ENCODE measurements at regions not wholly inside any gene's neighbourhood (a gene's known extent, or its start where the extent isn't known, plus 50 kb on each side); places are given as distances from the start of the nearest gene placed in this dataset.

DNA sequence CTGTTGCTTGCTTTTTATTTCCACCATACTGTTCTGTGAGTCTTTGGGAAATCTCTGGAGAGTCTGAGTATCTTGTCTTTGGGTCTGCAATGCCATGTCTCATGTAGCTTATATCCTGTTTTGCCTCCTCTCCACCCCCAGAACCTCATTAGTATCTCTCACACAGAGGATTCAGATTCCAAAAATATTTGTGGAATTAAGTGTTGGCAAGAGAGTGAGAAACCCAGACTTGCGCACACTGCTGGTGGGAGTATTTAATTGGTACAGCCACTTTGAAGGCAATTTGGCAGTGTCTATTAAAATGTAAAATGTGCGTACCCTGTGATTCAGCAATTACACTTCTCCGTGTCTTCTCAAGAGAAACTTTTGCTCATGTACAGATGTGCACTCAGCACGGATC is 68.6 kb downstream of the ZNF621 start:
- DNase-seq (ENCODE audit: low spot score): no peak

DNA sequence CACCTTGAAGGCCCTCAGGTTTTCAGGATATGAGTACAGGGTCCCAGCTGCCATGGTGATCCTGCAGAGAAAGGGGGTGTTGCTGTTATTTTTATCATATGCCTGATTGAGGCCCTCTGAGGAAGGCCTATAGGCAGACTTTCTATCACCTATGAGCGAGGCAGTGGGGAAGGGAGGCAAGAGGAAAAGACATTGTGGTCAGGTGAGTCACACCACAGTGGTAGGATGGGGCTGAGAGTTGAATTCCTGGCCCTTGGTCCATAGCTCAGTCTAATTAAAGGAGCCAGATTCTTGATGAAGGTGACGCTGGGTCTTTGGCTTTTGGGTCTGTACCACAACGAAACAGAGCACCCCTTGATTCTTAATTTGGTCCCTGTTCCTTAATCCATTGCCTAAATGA is 72.7 kb downstream of the ZNF621 start:
- DNase-seq (ENCODE audit: low spot score): no peak

GRCh38 chr3:40598338-40598737 is 73.6 kb downstream of the ZNF621 start:
- no peak for DNase-seq (ENCODE audit: low spot score)

DNA sequence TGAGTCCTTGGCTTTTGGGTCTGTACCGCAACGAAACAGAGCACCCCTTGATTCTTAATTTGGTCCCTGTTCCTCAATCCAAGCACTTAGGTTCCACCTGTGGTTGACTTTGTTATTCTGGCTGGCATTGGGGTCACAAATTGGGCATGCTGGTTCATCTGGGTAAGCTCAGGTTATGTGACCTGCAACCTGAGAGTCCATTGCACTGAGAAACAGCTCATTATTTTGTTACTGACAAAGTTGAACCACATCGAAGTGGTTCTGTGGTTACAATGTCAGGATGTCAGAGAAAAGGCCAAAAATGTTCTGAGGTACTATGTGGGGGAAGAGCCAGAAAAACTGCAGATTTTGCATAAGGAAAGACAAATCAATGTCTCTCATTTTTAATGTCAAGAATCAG is 74.2 kb downstream of the ZNF621 start:
- no peak for DNase-seq (ENCODE audit: low spot score)

DNA sequence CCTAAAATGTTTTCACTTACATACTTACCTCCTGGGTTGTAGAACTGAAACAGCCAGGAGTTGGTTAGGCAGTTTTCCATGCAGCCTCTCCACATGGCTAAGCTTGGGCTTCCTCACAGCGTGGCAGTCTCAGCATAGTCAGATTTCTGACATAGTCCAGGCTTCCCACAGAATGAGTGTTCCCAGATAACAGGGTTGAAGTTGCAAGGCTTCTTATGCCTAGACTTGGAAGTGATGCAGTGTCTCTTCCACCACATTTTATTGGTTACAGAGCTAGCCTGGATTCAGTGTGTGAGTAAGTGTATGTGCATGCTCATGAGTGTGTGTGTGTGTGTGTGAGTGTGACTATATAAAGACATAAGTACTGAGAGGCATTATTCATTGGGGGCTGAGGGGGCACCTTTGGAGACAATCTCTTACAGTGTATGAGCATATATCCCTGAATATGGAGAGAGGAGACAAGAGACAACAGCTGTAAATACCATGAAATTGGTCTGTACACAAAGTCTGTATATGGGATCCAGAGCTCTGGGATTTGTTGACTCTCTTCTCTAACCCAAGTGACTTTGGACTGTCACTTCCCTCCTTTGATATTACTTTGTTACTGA is 78.1 kb downstream of the ZNF621 start:
- DNase-seq (ENCODE audit: low spot score): no peak

DNA sequence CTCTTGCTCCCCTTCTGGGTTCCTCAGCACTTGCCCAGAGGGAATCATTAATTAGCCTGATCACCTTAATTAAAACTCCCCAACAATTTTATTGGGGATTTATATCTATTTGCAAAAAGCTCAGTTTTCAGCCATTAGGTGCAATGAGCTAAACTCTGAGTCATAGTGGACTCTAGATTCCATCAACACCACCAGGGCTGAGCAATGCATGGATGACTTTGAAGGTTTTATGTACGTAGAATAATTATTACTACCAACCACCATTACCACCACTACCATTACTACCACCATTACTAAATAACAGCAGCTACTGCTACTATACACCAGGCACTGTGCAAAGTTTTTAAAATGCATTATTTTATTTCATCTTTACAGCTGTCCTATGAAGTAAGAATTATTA is 81.2 kb downstream of the ZNF621 start:
- no peak for DNase-seq (ENCODE audit: low spot score)

DNA sequence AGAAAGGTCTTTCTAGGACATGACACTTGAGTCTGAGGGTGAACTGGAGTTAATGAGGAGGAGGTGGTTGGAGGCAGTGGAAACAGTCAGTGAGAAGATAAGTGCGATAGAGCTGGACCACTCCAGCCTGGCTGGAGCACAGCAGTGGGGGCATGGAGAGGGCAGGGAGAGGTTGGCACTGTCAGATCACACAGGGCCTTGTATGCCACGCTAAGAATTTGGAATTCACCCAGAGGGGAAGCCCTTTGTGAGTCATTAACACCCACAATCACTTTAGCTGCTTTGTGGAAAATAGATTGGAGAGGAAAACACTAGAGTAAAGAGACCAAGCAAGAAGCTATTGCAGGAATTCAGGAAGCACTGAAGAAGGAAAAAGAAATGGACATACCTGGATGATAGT is 83.3 kb downstream of the ZNF621 start:
- DNase-seq (ENCODE audit: low spot score): no peak

- no peak for DNase-seq (ENCODE audit: low spot score)
Measured at GRCh38 chr3:40613306-40613705, 88.5 kb downstream of the ZNF621 start.

DNA sequence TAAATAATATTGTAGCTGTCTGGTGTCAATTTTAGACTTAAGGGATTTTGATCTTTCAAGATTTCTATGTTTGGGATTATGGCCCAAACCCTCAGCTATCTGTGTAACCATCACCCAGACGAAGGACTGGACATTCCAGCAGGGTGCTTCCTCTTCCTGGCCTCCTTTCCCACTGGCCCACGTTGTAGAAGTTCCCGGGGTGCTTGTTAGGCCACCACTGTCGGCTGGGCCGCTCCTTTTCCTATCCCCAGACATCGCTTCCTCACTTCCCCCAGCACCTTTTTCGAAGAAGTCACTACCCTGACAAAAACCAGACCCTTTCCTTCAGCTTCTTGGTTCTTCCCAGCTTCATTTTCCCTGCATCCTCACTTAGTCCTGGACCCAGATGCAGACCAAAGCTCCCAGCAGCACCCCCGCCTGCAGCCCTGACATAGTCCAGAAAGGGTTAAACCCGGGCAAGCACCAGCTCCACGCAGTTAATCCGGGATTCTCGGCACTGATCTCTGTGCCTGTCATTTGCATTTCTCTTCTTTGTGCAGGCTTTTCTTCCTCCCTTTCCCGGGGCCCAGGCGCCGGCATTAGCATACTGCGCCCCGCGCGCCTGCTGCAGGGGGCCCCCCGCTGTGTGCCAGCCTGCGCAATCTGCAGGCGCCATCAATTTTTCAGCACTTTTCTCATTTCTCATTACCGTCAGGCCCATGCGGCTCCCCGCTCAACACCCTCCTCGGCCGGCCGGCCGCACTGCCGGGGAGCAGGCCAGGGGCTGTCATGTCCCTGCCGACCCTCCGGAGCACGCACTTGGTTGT is 90.6 kb downstream of the ZNF621 start:
- peak; percentile 76 for DNase-seq (ENCODE audit: low spot score)

GRCh38 chr3:40615918-40616819 is 91.4 kb downstream of the ZNF621 start:
- DNase-seq (ENCODE audit: low spot score): peak; percentile 12

GRCh38 chr3:40617084-40617483 is 92.3 kb downstream of the ZNF621 start:
- DNase-seq (ENCODE audit: low spot score): no peak

- DNase-seq (ENCODE audit: low spot score): no peak
Measured at GRCh38 chr3:40618158-40618557, 93.4 kb downstream of the ZNF621 start.

DNA sequence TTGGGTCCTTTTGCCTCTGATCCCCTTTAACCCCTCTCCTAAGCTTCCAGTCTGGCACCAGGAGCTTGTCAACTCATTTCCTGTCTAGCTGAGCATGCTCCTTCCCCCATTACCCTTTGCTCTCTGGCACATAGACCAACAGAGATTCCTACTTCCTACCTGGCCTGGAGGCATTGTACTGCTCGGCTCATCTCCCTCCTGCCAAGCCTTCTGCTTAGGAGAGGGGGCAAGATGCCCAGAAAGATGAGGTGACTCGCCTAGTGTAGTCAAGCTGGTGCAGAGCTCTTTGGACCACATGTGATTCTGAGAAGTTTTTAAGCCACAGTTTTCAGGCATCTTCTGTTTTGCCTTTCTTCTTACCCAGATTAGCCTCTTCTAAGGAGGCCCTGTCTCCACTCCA is 95.4 kb downstream of the ZNF621 start:
- no peak for DNase-seq (ENCODE audit: low spot score)

DNA sequence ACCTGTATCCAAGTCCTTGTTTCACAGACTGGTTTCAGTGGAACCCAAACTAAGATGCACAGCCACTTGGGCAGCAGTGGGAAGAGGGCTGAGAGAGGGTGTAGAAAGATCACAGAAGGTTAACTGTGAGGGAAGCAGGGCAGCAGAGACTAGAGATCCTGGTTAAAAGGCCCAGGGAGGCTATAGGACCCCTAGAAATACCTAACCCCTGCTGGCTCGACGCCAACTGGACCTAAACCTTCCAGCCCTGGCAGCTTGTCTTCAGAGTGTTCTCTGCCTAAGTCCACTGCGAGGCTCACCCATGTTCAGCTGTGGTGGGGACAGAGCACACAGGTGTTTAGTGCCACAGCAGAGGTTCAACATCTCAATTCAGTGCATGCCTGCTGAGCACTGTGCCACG is 96.5 kb downstream of the ZNF621 start:
- DNase-seq (ENCODE audit: low spot score): no peak

GRCh38 chr3:40623567-40623966 is 98.8 kb downstream of the ZNF621 start:
- DNase-seq (ENCODE audit: low spot score): no peak

GRCh38 chr3:40624189-40624769 is 99.5 kb downstream of the ZNF621 start:
- no peak for DNase-seq (ENCODE audit: low spot score)

DNA sequence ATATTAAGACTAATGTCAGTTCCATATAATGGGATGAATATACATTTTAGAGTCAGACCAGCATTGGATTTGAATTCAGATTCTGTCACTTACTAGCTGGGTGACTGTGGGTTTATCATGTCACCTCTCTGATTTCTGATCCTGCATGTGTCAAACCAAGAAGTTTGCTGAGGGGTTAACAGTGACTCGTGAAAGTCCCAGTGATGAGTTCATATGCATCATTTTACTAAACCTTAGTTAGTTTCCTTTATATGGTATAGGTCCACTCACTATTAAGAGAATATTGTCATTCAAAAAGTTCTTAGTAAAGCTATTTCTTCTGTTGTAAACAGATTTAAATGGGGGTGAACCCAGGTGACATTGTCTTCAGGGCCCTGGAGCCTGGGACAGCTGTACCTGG is 102.3 kb downstream of the ZNF621 start:
- no peak for DNase-seq (ENCODE audit: low spot score)

GRCh38 chr3:40628984-40629383 is 104.2 kb downstream of the ZNF621 start:
- DNase-seq (ENCODE audit: low spot score): no peak

GRCh38 chr3:40631341-40631995 is 106.7 kb downstream of the ZNF621 start:
- no peak for DNase-seq (ENCODE audit: low spot score)

GRCh38 chr3:40637906-40638305 is 113.1 kb downstream of the ZNF621 start:
- DNase-seq (ENCODE audit: low spot score): no peak

DNA sequence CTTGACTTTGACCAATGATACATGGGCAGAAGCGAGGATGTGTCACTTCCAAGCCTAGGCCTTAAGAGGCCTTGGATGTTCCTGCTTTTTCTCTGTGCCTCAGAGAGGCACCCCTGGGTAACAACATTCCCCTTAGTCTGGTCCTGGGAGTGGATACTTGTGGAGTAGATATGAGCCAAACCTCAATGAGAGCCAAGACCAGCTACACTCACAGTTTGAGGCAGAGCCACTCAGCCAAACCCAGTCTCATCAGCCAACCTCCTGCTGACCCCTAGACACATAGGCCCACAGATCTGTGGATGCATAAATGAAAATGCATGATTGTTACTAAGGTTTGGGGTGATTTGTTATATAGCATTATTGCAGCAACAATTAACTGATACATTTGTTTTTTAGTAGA is 114.2 kb downstream of the ZNF621 start:
- no peak for DNase-seq (ENCODE audit: low spot score)

DNA sequence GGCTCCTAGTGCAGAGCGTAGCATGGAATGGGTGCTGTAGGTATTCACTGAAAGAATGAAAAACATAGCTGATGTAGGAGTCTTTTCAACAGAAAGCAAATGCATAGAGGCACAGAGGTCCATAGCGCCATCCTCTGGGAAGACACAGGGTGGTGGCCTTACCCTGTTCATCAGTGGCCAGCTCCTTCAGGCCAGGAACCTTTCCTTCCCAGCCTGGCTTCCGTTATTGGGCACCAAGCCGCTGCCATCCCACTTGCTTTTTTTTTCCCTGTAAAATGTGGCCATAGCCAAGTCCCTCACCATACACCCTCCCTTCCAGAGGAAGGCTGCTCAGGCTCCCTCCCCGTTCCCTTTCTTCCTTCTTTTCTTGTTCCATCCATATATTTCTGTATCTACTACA is 118.1 kb downstream of the ZNF621 start:
- no peak for DNase-seq (ENCODE audit: low spot score)

All from SK-N-DZ (cell line).